Gastroesophageal sphincter (tissue), 3 donors: ENCODE measurements at regions not wholly inside any gene's neighbourhood (a gene's known extent, or its start where the extent isn't known, plus 50 kb on each side); places are given as distances from the start of the nearest gene placed in this dataset.

Experiments used
- CTCF ChIP-seq, 4 experiments: fragments of 200-600 bp in 2 of 4; fragments of 450-650 bp in 2 of 4; sonication (generic) in 1 of 4; IDR thresholded peaks; one replicate each; pipeline ENCODE4 v1.5.1; 2017 to 2019; ENCODE audit warnings: antibody characterized with exemption in 4 of 4, mild to moderate bottlenecking in 2 of 4, moderate library complexity in 2 of 4
- EP300 ChIP-seq: sonication (generic); formaldehyde crosslinking; IDR thresholded peaks from one replicate; pipeline ENCODE4 v1.6.1; 2017; ENCODE audit warnings: antibody characterized with exemption, mild to moderate bottlenecking
- POLR2A ChIP-seq, 2 donors: fragments of 450-650 bp; IDR thresholded peaks; one replicate each; pipeline ENCODE4 v1.6.1; 2017; ENCODE audit warnings: antibody characterized with exemption in 2 of 2, mild to moderate bottlenecking in 2 of 2, moderate library complexity in 1 of 2
- POLR2AphosphoS5 ChIP-seq: sonication (generic); formaldehyde crosslinking; IDR thresholded peaks from one replicate; pipeline ENCODE4 v1.6.1; 2017; ENCODE audit warnings: antibody characterized with exemption

GRCh38 chr13:70520275-70521036 is 412.2 kb upstream of the KLHL1 start:
- no peak for TF ChIP-seq POLR2A (IDR thresholded peaks at IDR 0.05)
- no peak for TF ChIP-seq CTCF (IDR thresholded peaks at IDR 0.05)
- TF ChIP-seq EP300: no peak
- no peak for TF ChIP-seq POLR2AphosphoS5
